IMR-90 (cell line): ENCODE measurements at regions not wholly inside any gene's neighbourhood (a gene's known extent, or its start where the extent isn't known, plus 50 kb on each side); places are given as distances from the start of the nearest gene placed in this dataset.

Source experiments
- ATAC-seq: fragments of 200-7000 bp; cut with Tn5 transposase; 2 replicates; pipeline ENCODE4 v1.9.1; 2020; ENCODE audit warnings: low read depth, mild to moderate bottlenecking, moderate library complexity
- BruUV-seq: library from RNA; stranded (reverse); fragments of 400-500 nt; replicated peaks from 2 replicates; lab custom pipeline; 2021; lab: Mats Ljungman, UMichigan
- CTCF ChIA-PET: fragments of 300-600 bp; formaldehyde crosslinking; extraction: SDS; loops from one replicate; lab custom pipeline; 2021; ENCODE audit warnings: antibody characterized with exemption; lab: Yijun Ruan, JAX
- POLR2A ChIA-PET: fragments of 300-600 bp; sonication (Branson Sonifier 250); formaldehyde crosslinking; loops from one replicate; lab custom pipeline; 2022; ENCODE audit warnings: antibody characterized with exemption; ENCODE audit not compliant: unreplicated experiment; lab: Charles Lee
- DNase-seq: peaks from one replicate; pipeline ENCODE4 v3.0.0; 2013
- H2AFZ ChIP-seq: replicated peaks from 2 replicates; pipeline ENCODE3; 2013; ENCODE audit warnings: low read length, mild to moderate bottlenecking; ENCODE audit not compliant: poor library complexity
- H2AK5ac ChIP-seq: 2 replicates; pipeline ENCODE4 v1.6.1; 2013; ENCODE audit warnings: low read depth, low read length, inconsistent platforms
- H2AK9ac ChIP-seq: replicated peaks from 2 replicates; pipeline ENCODE3; 2013; ENCODE audit warnings: mild to moderate bottlenecking, low read depth, low read length, moderate library complexity; ENCODE audit not compliant: poor library complexity
- H2BK120ac ChIP-seq: 2 replicates; pipeline ENCODE4 v1.6.1; 2013; ENCODE audit warnings: low read depth, low read length, inconsistent platforms
- H2BK15ac ChIP-seq: 3 replicates; pipeline ENCODE4 v1.6.1; 2013; ENCODE audit warnings: low read depth, low read length, inconsistent platforms
- H2BK20ac ChIP-seq: 2 replicates; pipeline ENCODE4 v1.6.1; 2013; ENCODE audit warnings: low read depth, mild to moderate bottlenecking, inconsistent platforms, low read length, moderate library complexity
- H2BK5ac ChIP-seq: 2 replicates; pipeline ENCODE4 v1.6.1; 2013; ENCODE audit warnings: mild to moderate bottlenecking, low read depth, low read length, inconsistent platforms; ENCODE audit not compliant: poor library complexity, severe bottlenecking
- H3K14ac ChIP-seq: replicated peaks from 2 replicates; pipeline ENCODE4 v1.6.1; 2013; ENCODE audit warnings: low read depth, low read length, inconsistent platforms
- H3K18ac ChIP-seq: 2 replicates; pipeline ENCODE4 v1.6.1; 2013; ENCODE audit warnings: low read depth, low read length, control low read depth
- H3K23ac ChIP-seq: 2 replicates; pipeline ENCODE4 v1.6.1; 2013; ENCODE audit warnings: low read depth, low read length, inconsistent platforms
- H3K27ac ChIP-seq: 2 replicates; pipeline ENCODE4 v1.5.1; 2013; ENCODE audit warnings: mild to moderate bottlenecking, control low read depth, low read length; ENCODE audit not compliant: insufficient read depth
- H3K27me3 ChIP-seq: 2 replicates; pipeline ENCODE4 v1.6.1; 2013; ENCODE audit warnings: low read length; ENCODE audit not compliant: control insufficient read depth, insufficient read depth
- H3K36me3 ChIP-seq: 2 replicates; pipeline ENCODE4 v1.6.1; 2013; ENCODE audit warnings: low read length, mixed read lengths; ENCODE audit not compliant: control insufficient read depth, insufficient read depth
- H3K4ac ChIP-seq: 2 replicates; pipeline ENCODE4 v1.6.1; 2013; ENCODE audit warnings: low read depth, low read length, inconsistent platforms
- H3K4me1 ChIP-seq: 2 replicates; pipeline ENCODE4 v1.6.1; 2013; ENCODE audit warnings: low read length, mixed read lengths; ENCODE audit not compliant: control insufficient read depth, insufficient read depth
- H3K4me2 ChIP-seq: 2 replicates; pipeline ENCODE4 v1.6.1; 2013; ENCODE audit warnings: low read depth, mild to moderate bottlenecking, control low read depth, low read length, moderate library complexity
- H3K4me3 ChIP-seq: 2 replicates; pipeline ENCODE4 v1.5.1; 2013; ENCODE audit warnings: low read depth, mild to moderate bottlenecking, control low read depth, low read length, moderate library complexity; ENCODE audit not compliant: insufficient read depth
- H3K56ac ChIP-seq: 2 replicates; pipeline ENCODE4 v1.6.1; 2013; ENCODE audit warnings: low read length, inconsistent platforms; ENCODE audit not compliant: insufficient read depth; ENCODE audit errors: extremely low read depth
- H3K79me1 ChIP-seq, 2 experiments: 2 replicates each; pipeline ENCODE4 v1.6.1; 2013; ENCODE audit warnings: low read length in 2 of 2, inconsistent platforms in 1 of 2, low read depth in 1 of 2
- H3K9ac ChIP-seq: 2 replicates; pipeline ENCODE4 v1.6.1; 2013; ENCODE audit warnings: low read depth, low read length, control low read depth
- H3K9me1 ChIP-seq: 2 replicates; pipeline ENCODE4 v1.6.1; 2013; ENCODE audit warnings: low read length, inconsistent platforms; ENCODE audit not compliant: insufficient read depth
- H3K9me3 ChIP-seq: 2 replicates; pipeline ENCODE4 v1.6.1; 2013; ENCODE audit warnings: low read length; ENCODE audit not compliant: control insufficient read depth, insufficient read depth
- H4K20me1 ChIP-seq: 2 replicates; pipeline ENCODE4 v1.6.1; 2013; ENCODE audit warnings: low read length, inconsistent platforms; ENCODE audit not compliant: insufficient read depth
- H4K5ac ChIP-seq: 2 replicates; pipeline ENCODE4 v1.6.1; 2013; ENCODE audit warnings: mild to moderate bottlenecking, low read depth, low read length, control low read depth
- H4K8ac ChIP-seq, 2 experiments: 2 replicates each; pipeline ENCODE4 v1.6.1; 2013; ENCODE audit warnings: low read depth in 2 of 2, low read length in 2 of 2, control low read depth in 1 of 2, inconsistent platforms in 1 of 2
- H4K91ac ChIP-seq: 2 replicates; pipeline ENCODE4 v1.6.1; 2013; ENCODE audit warnings: low read depth, low read length, inconsistent platforms; ENCODE audit not compliant: insufficient read depth
- CHD1 ChIP-seq: IDR thresholded peaks from 2 replicates; pipeline ENCODE4 v1.6.1; 2012; ENCODE audit warnings: low read depth, low read length, improper control_type of control experiment
- MAFK ChIP-seq: IDR thresholded peaks from 2 replicates; pipeline ENCODE4 v1.6.1; 2012; ENCODE audit warnings: low read depth, low read length, improper control_type of control experiment
- NFE2L2 ChIP-seq: fragments of 150-350 bp; IDR thresholded peaks from 2 replicates; pipeline ENCODE4 v1.6.1; 2016; ENCODE audit warnings: low read depth, mild to moderate bottlenecking, low read length
- POLR2A ChIP-seq: IDR thresholded peaks from 2 replicates; pipeline ENCODE4 v1.6.1; 2012; ENCODE audit warnings: mild to moderate bottlenecking, low read depth, low read length
- RAD21 ChIP-seq: IDR thresholded peaks from 2 replicates; pipeline ENCODE4 v1.6.1; 2012; ENCODE audit warnings: low read length, improper control_type of control experiment
- RCOR1 ChIP-seq: IDR thresholded peaks from 2 replicates; pipeline ENCODE4 v1.6.1; 2012; ENCODE audit warnings: mild to moderate bottlenecking, low read length, improper control_type of control experiment; ENCODE audit not compliant: insufficient replicate concordance
- RFX5 ChIP-seq: IDR thresholded peaks from 2 replicates; pipeline ENCODE4 v1.8.0; 2012; ENCODE audit warnings: low read depth, mild to moderate bottlenecking, low read length, moderate library complexity
- SMC3 ChIP-seq: fragments of 150-350 bp; IDR thresholded peaks from 2 replicates; pipeline ENCODE4 v1.6.1; 2016; ENCODE audit warnings: low read depth, mild to moderate bottlenecking, antibody characterized with exemption, low read length, moderate library complexity
- WGBS, 2 experiments: methylation state at CpG; one replicate each; pipeline versions ENCODE4 v1.1.5 to v1.1.7; 2013; ENCODE audit warnings: missing lambda C conversion rate in 2 of 2; ENCODE audit not compliant: insufficient read length in 1 of 2; ENCODE audit errors: extremely low coverage in 2 of 2; 5-methylcytosine and 5-hydroxymethylcytosine counted together
- dilution Hi-C: fragments of 300-500 bp; cut with HindIII; formaldehyde crosslinking; loops from one replicate; pipeline ENCODE4 v1.14.3; 2018; ENCODE audit warnings: low sequenced_read_pairs; ENCODE audit not compliant: unreplicated experiment
- in situ Hi-C: fragments of 300-500 bp; cut with MboI; formaldehyde crosslinking; loops from 3 replicates; pipeline ENCODE4 v1.14.3; 2019; ENCODE audit warnings: low sequenced_read_pairs, inconsistent platforms, mixed read lengths
- intact Hi-C: fragments of 100-400 bp; cut with micrococcal nuclease; formaldehyde crosslinking; loops from 2 replicates; pipeline ENCODE4 v1.10.0; 2022
- TF ChIP-seq, protein P1 (sequence below): conservative IDR thresholded peaks from 2 replicates; pipeline ENCODE4 v1.5.1; 2012; ENCODE audit warnings: mild to moderate bottlenecking, low read depth, low read length, improper control_type of control experiment
- TF ChIP-seq, protein P2 (sequence below): fragments of 150-350 bp; IDR thresholded peaks from 2 replicates; pipeline ENCODE4 v1.6.1; 2016; ENCODE audit warnings: low read depth, mild to moderate bottlenecking, low read length, moderate library complexity, borderline replicate concordance
- TF ChIP-seq, protein P3 (sequence below): fragments of 150-350 bp; IDR thresholded peaks from 2 replicates; pipeline ENCODE4 v1.6.1; 2017; ENCODE audit warnings: mild to moderate bottlenecking, antibody characterized with exemption, low read length, low read depth

DNA sequence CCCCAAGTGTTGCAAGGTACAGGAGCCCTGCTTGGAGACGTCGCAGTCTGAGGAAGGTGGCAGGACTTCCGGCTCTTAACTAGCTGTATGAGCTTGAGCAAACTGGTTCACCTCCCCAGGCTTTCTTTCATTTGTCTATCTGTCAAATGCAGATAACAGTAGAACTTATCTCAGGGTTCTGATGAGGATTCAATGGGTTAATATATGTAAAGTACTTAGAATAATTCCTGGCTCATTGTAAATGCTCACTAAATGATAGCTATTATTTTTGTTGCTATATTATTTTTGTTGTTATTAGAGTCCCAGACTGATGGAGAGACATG is 108.5 kb upstream of the IPO9 start:
- Histone ChIP-seq H3K56ac (no peak overlapping the region), H2AK9ac (no peak overlapping the region), H2AK5ac (peak overlapping the region; percentile 75), H2BK15ac (peak overlapping the region; percentile 66; the same call in 2 of the 3 replicates), H3K27me3 (no peaks in the 10 kb centered on the region), H3K4me1 (peaks cover 40% of the 10 kb centered on the region), H4K5ac (peak overlapping the region; percentile 61), H2AFZ (no peak overlapping the region), H3K4me3 (no peak overlapping the region), H3K9ac (peak overlapping the region; percentile 52), H3K4ac (peak overlapping the region; percentile 92), H2BK5ac (peak overlapping the region; percentile 86), H4K91ac (peak overlapping the region; percentile 31; the same call in 1 of the 2 replicates), H4K20me1 (peaks cover 53% of the 10 kb centered on the region; the same call in 1 of the 2 replicates), H2BK120ac (peak overlapping the region; percentile 83), H3K18ac (peak overlapping the region; percentile 76), H3K27ac (peak overlapping the region; percentile 89), H3K79me1 (peaks cover 45 to 98% of the 10 kb centered on the region in 2 experiments), H3K36me3 (peaks cover 25% of the 10 kb centered on the region), H3K9me1 (peaks cover 70% of the 10 kb centered on the region), H3K23ac (peak overlapping the region; percentile 88; the same call in 1 of the 2 replicates), H4K8ac (peak overlapping the region; percentile 41 to 63; a peak in 3 of 4 replicates), H3K9me3 (no peaks in the 10 kb centered on the region), H3K4me2 (no peak overlapping the region), H3K14ac (peak overlapping the region; percentile 79; the same call in 1 of the 2 replicates), H2BK20ac (peak overlapping the region; percentile 6)
- BruUV-seq: no TSS peak
- ChIA-PET CTCF (interaction anchor here (0.7 to 0.8 kb wide), 2 partner anchors 11 to 72 kb away, joined by 3 read pairs; no protein-coding TSS in a partner anchor), POLR2A (no interaction called here)
- intact Hi-C loops (no loop called here), dilution Hi-C loops (no loop called here), in situ Hi-C loops (no loop called here)
- WGBS, 2 experiments: no CpG with 5 or more reads among the region's 3 CpGs
- DNase-seq (no peak), ATAC-seq (no peak)
- TF ChIP-seq SMC3 (no peak), CHD1 (no peak), RCOR1 (no peak), RFX5 (no peak), RAD21 (no peak), POLR2A (no peak), MAFK (no peak), NFE2L2 (no peak)
- TF ChIP-seq, protein P1, sequence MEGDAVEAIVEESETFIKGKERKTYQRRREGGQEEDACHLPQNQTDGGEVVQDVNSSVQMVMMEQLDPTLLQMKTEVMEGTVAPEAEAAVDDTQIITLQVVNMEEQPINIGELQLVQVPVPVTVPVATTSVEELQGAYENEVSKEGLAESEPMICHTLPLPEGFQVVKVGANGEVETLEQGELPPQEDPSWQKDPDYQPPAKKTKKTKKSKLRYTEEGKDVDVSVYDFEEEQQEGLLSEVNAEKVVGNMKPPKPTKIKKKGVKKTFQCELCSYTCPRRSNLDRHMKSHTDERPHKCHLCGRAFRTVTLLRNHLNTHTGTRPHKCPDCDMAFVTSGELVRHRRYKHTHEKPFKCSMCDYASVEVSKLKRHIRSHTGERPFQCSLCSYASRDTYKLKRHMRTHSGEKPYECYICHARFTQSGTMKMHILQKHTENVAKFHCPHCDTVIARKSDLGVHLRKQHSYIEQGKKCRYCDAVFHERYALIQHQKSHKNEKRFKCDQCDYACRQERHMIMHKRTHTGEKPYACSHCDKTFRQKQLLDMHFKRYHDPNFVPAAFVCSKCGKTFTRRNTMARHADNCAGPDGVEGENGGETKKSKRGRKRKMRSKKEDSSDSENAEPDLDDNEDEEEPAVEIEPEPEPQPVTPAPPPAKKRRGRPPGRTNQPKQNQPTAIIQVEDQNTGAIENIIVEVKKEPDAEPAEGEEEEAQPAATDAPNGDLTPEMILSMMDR: no peak
- TF ChIP-seq, protein P2, sequence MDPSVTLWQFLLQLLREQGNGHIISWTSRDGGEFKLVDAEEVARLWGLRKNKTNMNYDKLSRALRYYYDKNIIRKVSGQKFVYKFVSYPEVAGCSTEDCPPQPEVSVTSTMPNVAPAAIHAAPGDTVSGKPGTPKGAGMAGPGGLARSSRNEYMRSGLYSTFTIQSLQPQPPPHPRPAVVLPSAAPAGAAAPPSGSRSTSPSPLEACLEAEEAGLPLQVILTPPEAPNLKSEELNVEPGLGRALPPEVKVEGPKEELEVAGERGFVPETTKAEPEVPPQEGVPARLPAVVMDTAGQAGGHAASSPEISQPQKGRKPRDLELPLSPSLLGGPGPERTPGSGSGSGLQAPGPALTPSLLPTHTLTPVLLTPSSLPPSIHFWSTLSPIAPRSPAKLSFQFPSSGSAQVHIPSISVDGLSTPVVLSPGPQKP: no peak
- TF ChIP-seq, protein P3, sequence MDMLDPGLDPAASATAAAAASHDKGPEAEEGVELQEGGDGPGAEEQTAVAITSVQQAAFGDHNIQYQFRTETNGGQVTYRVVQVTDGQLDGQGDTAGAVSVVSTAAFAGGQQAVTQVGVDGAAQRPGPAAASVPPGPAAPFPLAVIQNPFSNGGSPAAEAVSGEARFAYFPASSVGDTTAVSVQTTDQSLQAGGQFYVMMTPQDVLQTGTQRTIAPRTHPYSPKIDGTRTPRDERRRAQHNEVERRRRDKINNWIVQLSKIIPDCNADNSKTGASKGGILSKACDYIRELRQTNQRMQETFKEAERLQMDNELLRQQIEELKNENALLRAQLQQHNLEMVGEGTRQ: no peak
